ENCODE measurements at regions not wholly inside any gene's neighbourhood (a gene's known extent, or its start where the extent isn't known, plus 50 kb on each side); places are given as distances from the start of the nearest gene placed in this dataset.

DNA sequence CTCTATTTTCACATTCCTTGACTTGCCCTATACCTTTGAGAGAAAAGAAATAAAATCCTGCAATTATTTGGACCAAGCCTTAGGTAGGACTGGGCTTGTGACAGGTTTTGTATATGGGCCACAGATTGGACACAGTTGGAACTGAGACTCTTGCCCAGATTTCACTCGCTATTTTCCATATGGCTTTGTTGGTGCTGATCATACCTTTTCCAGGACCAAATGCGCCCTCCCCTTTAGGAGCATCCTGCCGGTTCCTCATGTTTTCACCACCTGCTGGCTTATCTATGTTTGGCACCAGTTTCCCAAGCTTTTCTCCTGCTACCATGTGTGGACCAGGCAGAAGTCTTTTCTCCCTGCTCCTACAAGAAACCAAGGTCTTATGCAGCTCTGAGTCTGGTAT is 494.9 kb downstream of the EPHA4 start:
- TF ChIP-seq CTCF (IDR thresholded peaks at IDR 0.05; ENCODE audit: control extremely low read depth, extremely low read depth, low read depth, missing control alignments): no peak
- DNase-seq (ENCODE audit: extremely low spot score): no peak
- POLR2A ChIA-PET: no interaction called here
- CTCF ChIA-PET: interaction anchor here (1.4 kb wide), 1 partner anchor 19 kb away, joined by 3 read pairs; no protein-coding TSS in a partner anchor

DNA sequence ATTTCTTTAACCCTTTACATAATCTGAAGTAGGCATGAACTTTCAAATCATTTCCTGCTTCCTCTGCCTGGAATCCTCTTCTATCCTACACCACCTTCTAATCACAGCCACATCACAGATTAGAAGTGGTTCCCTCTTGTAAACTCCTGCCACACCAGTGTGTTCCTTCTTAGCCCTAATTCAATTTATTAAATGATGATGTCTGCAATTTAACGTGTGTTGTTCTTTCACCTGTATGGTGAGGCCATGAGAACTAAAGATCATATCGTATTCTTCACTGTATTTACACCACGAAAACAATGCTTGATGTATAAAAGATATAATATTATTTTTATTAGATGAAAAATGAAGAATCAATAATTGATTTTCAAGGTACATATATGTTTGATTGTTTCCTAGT is 494.3 kb downstream of the EPHA4 start:
- POLR2A ChIA-PET: no interaction called here
- CTCF ChIA-PET: interaction anchor here (1.4 kb wide), 1 partner anchor 18 kb away, joined by 3 read pairs; no protein-coding TSS in a partner anchor
- no peak for TF ChIP-seq CTCF (IDR thresholded peaks at IDR 0.05; ENCODE audit: control extremely low read depth, extremely low read depth, low read depth, missing control alignments)
- DNase-seq (ENCODE audit: extremely low spot score): no peak

DNA sequence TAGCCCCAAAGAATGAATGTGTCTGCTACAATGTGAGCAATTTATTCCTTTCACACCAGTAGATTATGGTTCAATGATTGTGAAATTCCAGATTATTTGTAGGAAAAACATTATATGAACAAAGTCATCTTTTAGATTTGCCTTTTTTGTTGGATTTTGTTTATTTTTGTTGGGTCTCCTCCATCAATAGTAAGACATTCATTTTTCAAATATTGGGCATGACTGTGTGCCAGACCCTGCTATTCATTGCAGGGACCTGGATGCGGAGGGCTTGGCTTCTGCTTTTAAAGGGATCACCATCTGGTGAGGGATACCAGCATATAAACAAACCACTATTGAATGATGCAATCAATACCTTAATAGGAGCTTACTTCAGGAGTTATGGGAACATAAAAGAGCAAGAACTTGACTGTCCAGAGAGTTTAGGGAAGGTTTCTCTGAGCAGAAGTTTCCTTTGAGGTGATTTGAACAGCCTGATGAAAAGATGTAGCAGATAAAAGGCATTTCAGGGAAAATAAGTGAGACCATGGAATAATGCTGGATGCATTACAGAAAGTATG is 486.7 kb downstream of the EPHA4 start:
- no peak for DNase-seq (ENCODE audit: extremely low spot score)
- POLR2A ChIA-PET: no interaction called here
- TF ChIP-seq CTCF (IDR thresholded peaks at IDR 0.05; ENCODE audit: control extremely low read depth, extremely low read depth, low read depth, missing control alignments): no peak
- CTCF ChIA-PET: no interaction called here

- POLR2A ChIA-PET: no interaction called here
- CTCF ChIA-PET: no interaction called here
- no peak for DNase-seq (ENCODE audit: extremely low spot score)
- TF ChIP-seq CTCF (IDR thresholded peaks at IDR 0.05; ENCODE audit: control extremely low read depth, extremely low read depth, low read depth, missing control alignments): no peak
Observed at GRCh38 chr2:221085936-221086335, 486.2 kb downstream of the EPHA4 start.

- no peak for TF ChIP-seq CTCF (IDR thresholded peaks at IDR 0.05; ENCODE audit: control extremely low read depth, extremely low read depth, low read depth, missing control alignments)
- ChIA-PET POLR2A (no interaction called here), CTCF (no interaction called here)
- no peak for DNase-seq (ENCODE audit: extremely low spot score)
Observed at GRCh38 chr2:221087779-221088178, 484.3 kb downstream of the EPHA4 start.

- no peak for DNase-seq (ENCODE audit: extremely low spot score)
- ChIA-PET CTCF (no interaction called here), POLR2A (no interaction called here)
- TF ChIP-seq CTCF (IDR thresholded peaks at IDR 0.05; ENCODE audit: control extremely low read depth, extremely low read depth, low read depth, missing control alignments): no peak
Observed at GRCh38 chr2:221088506-221088905, 483.6 kb downstream of the EPHA4 start.

DNA sequence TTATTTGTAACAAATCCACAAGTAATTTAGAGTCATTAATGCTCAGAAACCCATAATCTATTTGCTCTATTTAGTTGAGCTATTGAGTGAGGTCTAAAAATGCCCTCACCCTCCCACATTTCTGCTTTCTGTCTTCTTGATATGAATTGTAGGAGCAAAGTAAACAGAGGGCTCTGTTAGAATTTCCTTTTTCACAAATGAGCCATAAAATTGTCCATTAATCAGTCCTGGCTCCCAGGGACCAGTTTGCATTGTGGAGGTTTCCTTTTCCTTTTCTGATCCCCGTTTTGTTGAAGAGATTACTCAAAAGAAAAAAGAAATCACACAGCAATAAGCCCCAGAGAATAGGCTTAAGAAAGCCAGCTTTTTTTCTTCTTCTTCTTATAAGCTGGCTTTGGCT is 476.7 kb downstream of the EPHA4 start:
- ChIA-PET CTCF (interaction anchor here (1.5 to 1.7 kb wide), 2 partner anchors 20 to 23 kb away, joined by 3 read pairs; no protein-coding TSS in a partner anchor), POLR2A (no interaction called here)
- no peak for TF ChIP-seq CTCF (IDR thresholded peaks at IDR 0.05; ENCODE audit: control extremely low read depth, extremely low read depth, low read depth, missing control alignments)
- no peak for DNase-seq (ENCODE audit: extremely low spot score)

Measured in GM10248 (cell line).